ENCODE measurements at regions not wholly inside any gene's neighbourhood (a gene's known extent, or its start where the extent isn't known, plus 50 kb on each side); places are given as distances from the start of the nearest gene placed in this dataset.

- no peak for DNase-seq
- H3K79me2 ChIP-seq (ENCODE audit: insufficient read depth, low read length) = no peaks in the 10 kb centered on the region
- Mint-ChIP-seq H3K4me1 (peaks cover 0 to 8% of the 10 kb centered on the region in 2 experiments; a peak in 2 of 4 replicates), H3K36me3 (ENCODE audit: insufficient read depth in 1 of 3, low read depth in 3 of 3) (peaks cover 0 to 2% (median 0%) of the 10 kb centered on the region in 3 experiments; a peak in 2 of 7 replicates), H3K4me3 (no peak overlapping the region), H3K27me3 (ENCODE audit: low read depth) (peaks cover 5% of the 10 kb centered on the region), H3K27ac (no peak overlapping the region), H3K9me3 (no peaks in the 10 kb centered on the region)
- H3K18ac ChIP-seq (ENCODE audit: insufficient read length, low read depth, low read length) = no peak overlapping the region
- no CpG with 5 or more reads among the region's 12 CpGs for WGBS (ENCODE audit: extremely low coverage, insufficient read length, low lambda C conversion rate)
- H2BK5ac ChIP-seq (ENCODE audit: insufficient read length, low read length) = no peak overlapping the region
- H3K23me2 ChIP-seq (ENCODE audit: insufficient read length, low read depth, low read length, poor library complexity, severe bottlenecking) = no peaks in the 10 kb centered on the region
- H4K5ac ChIP-seq (ENCODE audit: insufficient read length, low read depth, low read length) = no peak overlapping the region
- H3K4ac ChIP-seq (ENCODE audit: low read depth, low read length) = no peak overlapping the region
- no peak overlapping the region for H3K27ac ChIP-seq (ENCODE audit: insufficient read length, low read depth, low read length)
- H3T11ph ChIP-seq (ENCODE audit: low read length) = no peak overlapping the region
- H3K4me1 ChIP-seq (ENCODE audit: insufficient read depth, low read length) = no peaks in the 10 kb centered on the region
- H2BK15ac ChIP-seq (ENCODE audit: low read depth, low read length) = no peak overlapping the region
- no peaks in the 10 kb centered on the region for H3K79me1 ChIP-seq (ENCODE audit: insufficient read depth, low read depth, low read length, poor library complexity, severe bottlenecking)
- H3K4me2 ChIP-seq (ENCODE audit: insufficient read depth, insufficient read length, low read length) = no peak overlapping the region
- H2BK120ac ChIP-seq (ENCODE audit: low read depth, low read length, poor library complexity, severe bottlenecking) = no peak overlapping the region
- H3K56ac ChIP-seq (ENCODE audit: insufficient read length, low read depth, low read length) = no peak overlapping the region
- H2AK5ac ChIP-seq (ENCODE audit: insufficient read length, low read length) = no peak overlapping the region
- TF ChIP-seq CTCF (conservative IDR thresholded peaks at IDR 0.05) = no peak
- H3K14ac ChIP-seq (ENCODE audit: insufficient read depth, low read length) = no peak overlapping the region
- H3K23ac ChIP-seq (ENCODE audit: insufficient read length, low read depth, low read length) = no peak overlapping the region
- H4K20me1 ChIP-seq (ENCODE audit: control insufficient read depth, insufficient read depth, insufficient read length) = no peaks in the 10 kb centered on the region
- no peak overlapping the region for H4K91ac ChIP-seq (ENCODE audit: insufficient read length, low read depth, low read length)
- no peak overlapping the region for H2BK12ac ChIP-seq (ENCODE audit: insufficient read length, low read depth, low read length)
- no peak overlapping the region for H2BK20ac ChIP-seq (ENCODE audit: low read depth, low read length, poor library complexity, severe bottlenecking)
- H2AFZ ChIP-seq (ENCODE audit: low read length) = no peak overlapping the region
- no peaks in the 10 kb centered on the region for H3K27me3 ChIP-seq (ENCODE audit: insufficient read depth, low read length)
- no peak overlapping the region for H4K8ac ChIP-seq (replicated peaks; ENCODE audit: insufficient read length, low read depth, low read length)
- no peak overlapping the region for H3K9ac ChIP-seq (ENCODE audit: extremely low read depth, insufficient read length, low read length)
- H3K9me3 ChIP-seq (ENCODE audit: control insufficient read depth, low read depth, low read length) = no peaks in the 10 kb centered on the region
These were observed 112.9 kb upstream of the GSE1 start for GRCh38 chr16:85500220-85500619.

All from H9 (cell line).